Activated T-helper 17 cell treated with anti-CD3 and anti-CD28 coated beads, Interleukin-2, amount 50 U/mL, for 72 hours (primary cell): ENCODE measurements at regions not wholly inside any gene's neighbourhood (a gene's known extent, or its start where the extent isn't known, plus 50 kb on each side); places are given as distances from the start of the nearest gene placed in this dataset.
"Not testable (repeated sequence)": the region's sequence is repeated elsewhere in the genome, so short reads cannot be mapped to it uniquely, and the experiment has no call there.

Experiments
- ATAC-seq: fragments of 150-1000 bp; cut with Tn5 transposase; replicated peaks from 2 replicates; pipeline ENCODE4 v1.10.0; 2021; ENCODE audit warnings: mild to moderate bottlenecking, moderate library complexity
- H3K27ac Mint-ChIP-seq: one replicate; pipeline ENCODE4 v1.8.0; 2022; ENCODE audit warnings: mixed read lengths
- H3K27me3 Mint-ChIP-seq: one replicate; pipeline ENCODE4 v1.8.0; 2022; ENCODE audit warnings: mixed read lengths
- H3K36me3 Mint-ChIP-seq: one replicate; pipeline ENCODE4 v1.8.0; 2022; ENCODE audit warnings: low read depth, mild to moderate bottlenecking, mixed read lengths
- H3K4me1 Mint-ChIP-seq: one replicate; pipeline ENCODE4 v1.8.0; 2022; ENCODE audit warnings: mixed read lengths
- H3K4me3 Mint-ChIP-seq: one replicate; pipeline ENCODE4 v1.8.0; 2022; ENCODE audit warnings: mild to moderate bottlenecking, mixed read lengths
- H3K9me3 Mint-ChIP-seq: one replicate; pipeline ENCODE4 v1.8.0; 2022; ENCODE audit warnings: mixed read lengths

DNA sequence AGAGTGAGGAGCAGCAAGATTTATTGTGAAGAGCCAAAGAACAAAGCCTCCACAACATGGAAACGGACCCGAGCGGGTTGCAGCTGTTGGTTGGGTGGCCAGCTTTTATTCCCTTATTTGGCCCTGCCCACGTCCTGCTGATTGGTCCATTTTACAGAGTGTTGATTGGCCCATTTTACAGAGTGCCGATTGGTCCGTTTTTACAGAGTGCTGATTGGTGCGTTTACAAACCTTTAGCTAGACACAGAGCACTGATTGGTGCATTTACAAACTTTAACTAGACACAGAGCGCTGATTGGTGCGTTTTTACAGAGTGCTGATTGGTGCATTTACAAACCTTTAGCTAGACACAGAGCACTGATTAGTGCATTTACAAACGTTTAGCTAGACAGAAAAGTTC, 592.3 kb upstream of the C16orf82 start:
- ATAC-seq, H3K9me3 Mint-ChIP-seq, H3K4me1 Mint-ChIP-seq, H3K4me3 Mint-ChIP-seq, H3K36me3 Mint-ChIP-seq, H3K27ac Mint-ChIP-seq, H3K27me3 Mint-ChIP-seq: not testable (repeated sequence)

DNA sequence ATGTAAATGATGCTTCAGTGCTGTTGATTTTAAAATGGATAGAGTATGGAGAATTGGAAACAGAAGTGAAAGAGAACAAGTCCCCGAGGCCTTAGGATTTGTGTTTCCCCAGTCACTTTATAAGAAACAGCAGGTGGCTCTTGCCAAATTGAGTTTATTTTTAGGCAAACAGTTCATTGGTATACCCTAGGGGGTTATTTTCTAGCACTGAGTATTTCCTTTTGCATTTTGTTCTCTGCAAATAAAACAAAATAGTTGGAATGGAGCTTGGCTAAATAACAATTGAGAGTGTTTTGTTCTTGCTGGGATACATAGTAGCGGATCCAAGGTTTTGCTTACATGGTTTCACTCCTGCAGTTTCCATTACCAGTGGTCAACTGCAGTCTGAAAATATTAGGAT, 591.1 kb upstream of the C16orf82 start:
- H3K27ac Mint-ChIP-seq, result no peak overlapping the region
- H3K27me3 Mint-ChIP-seq, result peaks cover 8% of the 10 kb centered on the region
- peaks cover 6% of the 10 kb centered on the region for H3K9me3 Mint-ChIP-seq
- no peaks in the 10 kb centered on the region for H3K36me3 Mint-ChIP-seq
- no peak overlapping the region for H3K4me3 Mint-ChIP-seq
- no peak for ATAC-seq
- no peaks in the 10 kb centered on the region for H3K4me1 Mint-ChIP-seq

DNA sequence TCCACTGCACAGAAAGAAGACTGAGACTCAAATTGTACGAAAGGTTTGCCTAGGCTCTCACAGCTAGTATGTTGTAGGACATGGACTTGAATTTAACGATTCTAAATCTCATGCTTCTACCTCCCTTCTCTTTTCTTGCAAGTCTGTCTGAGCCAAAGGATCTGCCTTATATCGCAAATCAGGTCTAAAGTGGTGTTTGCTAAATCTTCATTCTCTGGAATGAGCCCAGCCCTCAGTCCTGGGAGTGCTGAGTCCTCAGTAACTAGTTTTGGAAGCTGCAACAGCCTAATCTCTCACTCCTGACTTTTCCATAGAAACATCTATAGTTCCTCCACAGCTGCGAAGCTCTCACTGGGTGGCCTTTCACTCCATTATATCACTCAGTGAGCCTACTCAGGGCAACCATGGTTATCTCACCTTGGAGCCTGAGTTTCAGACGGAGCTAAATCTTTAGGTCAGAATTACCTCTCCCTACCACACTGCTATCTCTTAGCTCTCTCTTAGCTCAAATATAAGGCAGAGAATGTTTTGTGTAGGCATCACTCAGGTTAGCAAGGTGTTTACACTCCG, 575.5 kb upstream of the C16orf82 start:
- H3K36me3 Mint-ChIP-seq, result no peaks in the 10 kb centered on the region
- H3K27me3 Mint-ChIP-seq, result peaks cover 26% of the 10 kb centered on the region
- no peaks in the 10 kb centered on the region for H3K9me3 Mint-ChIP-seq
- H3K4me3 Mint-ChIP-seq, result no peak overlapping the region
- no peak overlapping the region for H3K27ac Mint-ChIP-seq
- no peaks in the 10 kb centered on the region for H3K4me1 Mint-ChIP-seq
- ATAC-seq, result no peak

GRCh38 chr16:26491962-26492361, 574.8 kb upstream of the C16orf82 start:
- ATAC-seq, result no peak
- peaks cover 29% of the 10 kb centered on the region for H3K27me3 Mint-ChIP-seq
- H3K9me3 Mint-ChIP-seq, result no peaks in the 10 kb centered on the region
- H3K36me3 Mint-ChIP-seq, result no peaks in the 10 kb centered on the region
- no peak overlapping the region for H3K27ac Mint-ChIP-seq
- no peak overlapping the region for H3K4me3 Mint-ChIP-seq
- no peaks in the 10 kb centered on the region for H3K4me1 Mint-ChIP-seq

GRCh38 chr16:26493751-26494150, 573.0 kb upstream of the C16orf82 start:
- Mint-ChIP-seq H3K4me3 (no peak overlapping the region), H3K9me3 (no peaks in the 10 kb centered on the region), H3K4me1 (no peaks in the 10 kb centered on the region), H3K36me3 (no peaks in the 10 kb centered on the region), H3K27ac (no peak overlapping the region), H3K27me3 (peaks cover 32% of the 10 kb centered on the region)
- ATAC-seq, result no peak

- Mint-ChIP-seq H3K27ac (no peak overlapping the region), H3K36me3 (no peaks in the 10 kb centered on the region), H3K4me1 (peaks cover 6% of the 10 kb centered on the region), H3K4me3 (no peak overlapping the region), H3K9me3 (no peaks in the 10 kb centered on the region), H3K27me3 (peaks cover 25% of the 10 kb centered on the region)
- no peak for ATAC-seq
These were observed 568.8 kb upstream of the C16orf82 start for GRCh38 chr16:26497896-26498295.

DNA sequence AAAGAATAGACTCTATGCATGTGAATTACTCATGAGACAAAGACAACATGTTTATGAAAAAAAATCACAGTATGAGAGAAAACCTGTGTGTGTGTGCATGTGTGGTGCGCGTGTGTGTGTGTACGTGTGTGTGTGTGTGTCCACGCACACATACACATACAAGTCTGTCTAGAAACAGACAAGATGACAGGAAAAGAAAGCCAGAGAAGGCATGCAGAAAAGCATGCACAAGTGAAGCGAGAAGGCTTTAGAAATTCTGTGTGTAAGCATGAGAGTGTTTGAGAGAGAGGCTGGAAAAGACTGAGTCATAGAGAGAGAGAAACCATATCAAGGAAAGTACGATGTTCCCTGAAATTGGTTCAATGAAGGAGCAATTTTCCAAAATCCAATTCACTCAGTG, 566.4 kb upstream of the C16orf82 start:
- no peaks in the 10 kb centered on the region for H3K36me3 Mint-ChIP-seq
- no peak overlapping the region for H3K27ac Mint-ChIP-seq
- no peak overlapping the region for H3K4me3 Mint-ChIP-seq
- peaks cover 16% of the 10 kb centered on the region for H3K27me3 Mint-ChIP-seq
- no peak for ATAC-seq
- peaks cover 6% of the 10 kb centered on the region for H3K4me1 Mint-ChIP-seq
- H3K9me3 Mint-ChIP-seq, result no peaks in the 10 kb centered on the region

GRCh38 chr16:26505496-26505895, 561.2 kb upstream of the C16orf82 start:
- Mint-ChIP-seq H3K4me3 (no peak overlapping the region), H3K4me1 (no peaks in the 10 kb centered on the region), H3K36me3 (no peaks in the 10 kb centered on the region), H3K9me3 (no peaks in the 10 kb centered on the region), H3K27me3 (peaks cover 5% of the 10 kb centered on the region), H3K27ac (no peak overlapping the region)
- ATAC-seq, result no peak

DNA sequence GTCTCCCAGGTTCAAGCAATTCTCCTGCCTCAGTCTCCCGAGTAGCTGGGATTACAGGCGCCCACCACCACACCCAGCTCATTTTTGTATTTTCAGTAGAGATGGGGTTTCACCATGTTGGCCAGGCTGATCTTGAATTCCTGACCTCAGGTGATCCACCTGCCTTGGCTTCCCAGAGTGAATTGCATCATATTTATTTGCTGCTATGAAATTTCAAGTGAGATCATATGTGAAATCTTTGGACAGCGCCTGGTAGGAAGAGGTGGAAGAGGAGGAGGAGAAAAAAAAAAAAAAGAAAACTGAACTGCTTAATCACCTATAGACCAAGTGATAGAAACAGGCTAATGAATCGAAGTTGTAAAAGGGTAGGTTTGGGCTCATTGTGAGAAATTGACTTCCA, 557.8 kb upstream of the C16orf82 start:
- H3K9me3 Mint-ChIP-seq, H3K27ac Mint-ChIP-seq, H3K36me3 Mint-ChIP-seq, H3K27me3 Mint-ChIP-seq, ATAC-seq, H3K4me3 Mint-ChIP-seq, H3K4me1 Mint-ChIP-seq: not testable (repeated sequence)

- Mint-ChIP-seq H3K36me3 (no peaks in the 10 kb centered on the region), H3K27ac (no peak overlapping the region), H3K4me1 (no peaks in the 10 kb centered on the region), H3K9me3 (no peaks in the 10 kb centered on the region), H3K27me3 (no peaks in the 10 kb centered on the region), H3K4me3 (no peak overlapping the region)
- ATAC-seq, result no peak
These were observed 555.8 kb upstream of the C16orf82 start for GRCh38 chr16:26510924-26511323.

- Mint-ChIP-seq H3K9me3 (no peaks in the 10 kb centered on the region), H3K36me3 (no peaks in the 10 kb centered on the region), H3K4me3 (no peak overlapping the region), H3K4me1 (no peaks in the 10 kb centered on the region), H3K27me3 (peaks cover 2% of the 10 kb centered on the region), H3K27ac (no peak overlapping the region)
- no peak for ATAC-seq
These were observed 555.3 kb upstream of the C16orf82 start for GRCh38 chr16:26511463-26511862.

DNA sequence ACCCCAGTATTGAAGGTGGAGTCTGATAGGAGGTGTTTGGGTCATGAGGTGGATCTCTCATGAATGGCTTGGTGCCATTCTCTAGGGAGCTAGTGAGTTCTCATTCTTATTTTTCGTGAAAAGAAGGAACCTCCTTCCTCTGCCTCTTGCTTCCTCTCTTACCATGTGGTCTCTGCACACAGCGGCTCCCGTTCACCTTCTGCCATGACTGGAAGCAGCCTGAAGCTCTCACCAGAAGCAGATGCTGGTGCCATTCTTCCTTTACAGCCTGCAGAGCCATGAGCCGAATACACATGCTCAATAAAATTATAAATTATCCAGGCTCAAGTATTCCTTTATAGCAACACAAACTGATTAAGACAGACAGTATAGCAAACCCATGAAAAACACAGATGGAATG, 545.1 kb upstream of the C16orf82 start:
- Mint-ChIP-seq H3K9me3 (no peaks in the 10 kb centered on the region), H3K4me3 (no peak overlapping the region), H3K27ac (no peak overlapping the region), H3K27me3 (peaks cover 4% of the 10 kb centered on the region), H3K4me1 (no peaks in the 10 kb centered on the region), H3K36me3 (no peaks in the 10 kb centered on the region)
- no peak for ATAC-seq

DNA sequence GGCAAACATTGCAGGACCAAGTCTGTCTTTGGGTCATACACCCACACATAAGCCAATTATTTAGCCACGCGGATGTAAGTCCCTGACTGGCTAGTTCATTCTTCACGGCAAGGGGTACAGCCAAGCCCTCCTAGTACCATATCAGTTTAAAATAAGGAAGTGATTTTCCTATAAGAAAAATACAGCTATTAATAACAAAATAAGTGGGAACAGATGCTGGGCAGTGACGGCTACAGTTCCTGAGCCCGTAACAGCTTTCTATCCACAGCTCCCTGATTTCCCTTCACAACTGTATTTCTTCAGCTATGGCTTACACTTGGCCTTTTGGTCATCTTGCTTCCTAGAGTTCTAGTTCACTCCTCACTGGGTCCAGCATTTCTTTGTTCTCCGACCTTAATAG, 542.4 kb upstream of the C16orf82 start:
- Mint-ChIP-seq H3K4me3 (no peak overlapping the region), H3K4me1 (no peaks in the 10 kb centered on the region), H3K27ac (no peak overlapping the region), H3K27me3 (peaks cover 4% of the 10 kb centered on the region), H3K9me3 (no peaks in the 10 kb centered on the region), H3K36me3 (no peaks in the 10 kb centered on the region)
- no peak for ATAC-seq

DNA sequence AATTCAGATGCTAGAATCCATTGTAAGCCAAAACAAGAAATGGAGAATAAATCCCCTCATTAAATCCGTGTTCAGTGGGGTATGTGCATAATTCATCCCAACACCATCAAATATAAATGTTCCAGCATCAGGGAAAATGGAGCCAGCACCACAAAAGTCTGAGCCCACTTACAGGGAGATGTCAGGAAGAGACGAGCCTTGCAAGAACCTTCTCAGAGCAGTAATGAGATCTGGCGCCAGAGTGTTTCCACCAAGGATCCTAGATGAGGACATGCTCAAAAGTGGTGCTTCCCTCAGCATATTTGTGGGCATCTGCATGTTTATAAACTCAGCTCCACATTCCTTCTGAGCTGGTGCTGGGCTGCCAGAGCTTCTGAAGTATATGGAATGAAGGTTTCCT, 541.9 kb upstream of the C16orf82 start:
- no peak for ATAC-seq
- Mint-ChIP-seq H3K4me1 (no peaks in the 10 kb centered on the region), H3K36me3 (no peaks in the 10 kb centered on the region), H3K9me3 (no peaks in the 10 kb centered on the region), H3K4me3 (no peak overlapping the region), H3K27me3 (peaks cover 4% of the 10 kb centered on the region), H3K27ac (no peak overlapping the region)

DNA sequence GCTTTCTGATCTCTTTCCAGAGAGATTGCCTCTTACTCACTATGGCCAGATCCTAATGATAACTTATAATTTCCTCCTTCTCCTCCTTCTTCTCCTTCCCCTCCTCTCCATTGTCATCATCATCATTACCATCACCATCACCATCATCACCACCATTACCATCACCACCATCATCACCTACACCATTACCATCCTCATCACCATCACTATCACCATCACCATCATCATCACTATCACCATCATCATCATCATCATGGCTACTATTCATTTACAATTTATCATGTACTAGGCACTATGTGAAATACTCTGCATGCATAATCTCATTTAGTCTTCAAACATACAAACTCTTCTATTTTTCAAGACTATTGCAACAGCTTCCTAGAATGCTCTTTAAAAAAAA, 540.9 kb upstream of the C16orf82 start:
- Mint-ChIP-seq H3K4me1 (no peaks in the 10 kb centered on the region), H3K27me3 (peaks cover 4% of the 10 kb centered on the region), H3K36me3 (no peaks in the 10 kb centered on the region), H3K27ac (no peak overlapping the region), H3K9me3 (no peaks in the 10 kb centered on the region), H3K4me3 (no peak overlapping the region)
- ATAC-seq, result no peak

GRCh38 chr16:26526633-26527032, 540.1 kb upstream of the C16orf82 start:
- Mint-ChIP-seq H3K36me3 (no peaks in the 10 kb centered on the region), H3K27me3 (peaks cover 4% of the 10 kb centered on the region), H3K4me1 (no peaks in the 10 kb centered on the region), H3K9me3 (no peaks in the 10 kb centered on the region), H3K27ac (no peak overlapping the region), H3K4me3 (no peak overlapping the region)
- ATAC-seq, result no peak
